ENCODE measurements at regions not wholly inside any gene's neighbourhood (a gene's known extent, or its start where the extent isn't known, plus 50 kb on each side); places are given as distances from the start of the nearest gene placed in this dataset.

GRCh38 chr7:15995027-15995426 lies 308.5 kb upstream of the MEOX2 start:
- Histone ChIP-seq H3K4me1 (ENCODE audit: insufficient read depth) (no peaks in the 10 kb centered on the region), H3K36me3 (ENCODE audit: insufficient read depth) (no peaks in the 10 kb centered on the region), H3K4me3 (no peak overlapping the region), H3K79me2 (replicated peaks; ENCODE audit: insufficient read depth) (no peaks in the 10 kb centered on the region), H3K27me3 (ENCODE audit: insufficient read depth) (no peaks in the 10 kb centered on the region), H3F3A (replicated peaks; ENCODE audit: low read depth) (no peaks in the 10 kb centered on the region), H2AFZ (no peak overlapping the region), H3K27ac (ENCODE audit: low read depth) (no peak overlapping the region), H3K9me2 (ENCODE audit: insufficient read depth) (no peaks in the 10 kb centered on the region), H4K20me1 (replicated peaks; ENCODE audit: insufficient read depth) (no peaks in the 10 kb centered on the region), H3K4me2 (no peak overlapping the region)
- no peaks in the 10 kb centered on the region for H3K36me3 Mint-ChIP-seq (ENCODE audit: low read depth)
- H3K4me3 Mint-ChIP-seq: no peak overlapping the region
- H3K9me3 Mint-ChIP-seq: no peaks in the 10 kb centered on the region
- H3K27me3 Mint-ChIP-seq (ENCODE audit: insufficient read depth, low read depth, poor library complexity): peaks cover 2% of the 10 kb centered on the region
- no peak for DNase-seq (ENCODE audit: low spot score)
- TF ChIP-seq CREB1 (CRISPR knock-in tag; IDR thresholded peaks at IDR 0.05; ENCODE audit: low read depth) (no peak), NANOG (IDR thresholded peaks at IDR 0.05; ENCODE audit: borderline replicate concordance) (no peak), ZNF114 (CRISPR knock-in tag; IDR thresholded peaks at IDR 0.05) (no peak), ZNF331 (CRISPR knock-in tag; IDR thresholded peaks at IDR 0.05; ENCODE audit: low read depth) (no peak), STAT1 (IDR thresholded peaks at IDR 0.05; ENCODE audit: unreplicated experiment) (no peak), EZH2 (IDR thresholded peaks at IDR 0.05; ENCODE audit: low read depth, unreplicated experiment) (no peak), POLR2AphosphoS5 (IDR thresholded peaks at IDR 0.05; ENCODE audit: low read depth) (no peak), ZNF462 (CRISPR knock-in tag; IDR thresholded peaks at IDR 0.05) (no peak), JUNB (IDR thresholded peaks at IDR 0.05; ENCODE audit: unreplicated experiment) (no peak), CTCF (conservative IDR thresholded peaks at IDR 0.05; ENCODE audit: low read depth in 2 of 2) (no peak), EZH2phosphoT487 (IDR thresholded peaks at IDR 0.05; ENCODE audit: unreplicated experiment) (no peak)
- TF ChIP-seq, protein P1, sequence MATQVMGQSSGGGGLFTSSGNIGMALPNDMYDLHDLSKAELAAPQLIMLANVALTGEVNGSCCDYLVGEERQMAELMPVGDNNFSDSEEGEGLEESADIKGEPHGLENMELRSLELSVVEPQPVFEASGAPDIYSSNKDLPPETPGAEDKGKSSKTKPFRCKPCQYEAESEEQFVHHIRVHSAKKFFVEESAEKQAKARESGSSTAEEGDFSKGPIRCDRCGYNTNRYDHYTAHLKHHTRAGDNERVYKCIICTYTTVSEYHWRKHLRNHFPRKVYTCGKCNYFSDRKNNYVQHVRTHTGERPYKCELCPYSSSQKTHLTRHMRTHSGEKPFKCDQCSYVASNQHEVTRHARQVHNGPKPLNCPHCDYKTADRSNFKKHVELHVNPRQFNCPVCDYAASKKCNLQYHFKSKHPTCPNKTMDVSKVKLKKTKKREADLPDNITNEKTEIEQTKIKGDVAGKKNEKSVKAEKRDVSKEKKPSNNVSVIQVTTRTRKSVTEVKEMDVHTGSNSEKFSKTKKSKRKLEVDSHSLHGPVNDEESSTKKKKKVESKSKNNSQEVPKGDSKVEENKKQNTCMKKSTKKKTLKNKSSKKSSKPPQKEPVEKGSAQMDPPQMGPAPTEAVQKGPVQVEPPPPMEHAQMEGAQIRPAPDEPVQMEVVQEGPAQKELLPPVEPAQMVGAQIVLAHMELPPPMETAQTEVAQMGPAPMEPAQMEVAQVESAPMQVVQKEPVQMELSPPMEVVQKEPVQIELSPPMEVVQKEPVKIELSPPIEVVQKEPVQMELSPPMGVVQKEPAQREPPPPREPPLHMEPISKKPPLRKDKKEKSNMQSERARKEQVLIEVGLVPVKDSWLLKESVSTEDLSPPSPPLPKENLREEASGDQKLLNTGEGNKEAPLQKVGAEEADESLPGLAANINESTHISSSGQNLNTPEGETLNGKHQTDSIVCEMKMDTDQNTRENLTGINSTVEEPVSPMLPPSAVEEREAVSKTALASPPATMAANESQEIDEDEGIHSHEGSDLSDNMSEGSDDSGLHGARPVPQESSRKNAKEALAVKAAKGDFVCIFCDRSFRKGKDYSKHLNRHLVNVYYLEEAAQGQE (IDR thresholded peaks at IDR 0.05; ENCODE audit: unreplicated experiment): no peak
- TF ChIP-seq, protein P2, sequence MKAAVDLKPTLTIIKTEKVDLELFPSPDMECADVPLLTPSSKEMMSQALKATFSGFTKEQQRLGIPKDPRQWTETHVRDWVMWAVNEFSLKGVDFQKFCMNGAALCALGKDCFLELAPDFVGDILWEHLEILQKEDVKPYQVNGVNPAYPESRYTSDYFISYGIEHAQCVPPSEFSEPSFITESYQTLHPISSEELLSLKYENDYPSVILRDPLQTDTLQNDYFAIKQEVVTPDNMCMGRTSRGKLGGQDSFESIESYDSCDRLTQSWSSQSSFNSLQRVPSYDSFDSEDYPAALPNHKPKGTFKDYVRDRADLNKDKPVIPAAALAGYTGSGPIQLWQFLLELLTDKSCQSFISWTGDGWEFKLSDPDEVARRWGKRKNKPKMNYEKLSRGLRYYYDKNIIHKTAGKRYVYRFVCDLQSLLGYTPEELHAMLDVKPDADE (IDR thresholded peaks at IDR 0.05): no peak
- H3K27ac Mint-ChIP-seq: no peak overlapping the region
- ATAC-seq: no peak
- H3K4me1 Mint-ChIP-seq: no peaks in the 10 kb centered on the region

Data from GM23338 (cell line).